H1 (cell line): ENCODE measurements at regions not wholly inside any gene's neighbourhood (a gene's known extent, or its start where the extent isn't known, plus 50 kb on each side); places are given as distances from the start of the nearest gene placed in this dataset.

Source experiments
- CBX5 ChIP-seq: fragments of 300-800, 300-1000 bp; sonication (generic); IDR thresholded peaks from 2 replicates; pipeline ENCODE4 v1.7.1; 2016; ENCODE audit warnings: antibody characterized with exemption, low read length, low read depth
- SRF ChIP-seq: IDR thresholded peaks from 2 replicates; pipeline ENCODE4 v1.6.1; 2011; ENCODE audit warnings: mild to moderate bottlenecking, low read depth, low read length, moderate library complexity

DNA sequence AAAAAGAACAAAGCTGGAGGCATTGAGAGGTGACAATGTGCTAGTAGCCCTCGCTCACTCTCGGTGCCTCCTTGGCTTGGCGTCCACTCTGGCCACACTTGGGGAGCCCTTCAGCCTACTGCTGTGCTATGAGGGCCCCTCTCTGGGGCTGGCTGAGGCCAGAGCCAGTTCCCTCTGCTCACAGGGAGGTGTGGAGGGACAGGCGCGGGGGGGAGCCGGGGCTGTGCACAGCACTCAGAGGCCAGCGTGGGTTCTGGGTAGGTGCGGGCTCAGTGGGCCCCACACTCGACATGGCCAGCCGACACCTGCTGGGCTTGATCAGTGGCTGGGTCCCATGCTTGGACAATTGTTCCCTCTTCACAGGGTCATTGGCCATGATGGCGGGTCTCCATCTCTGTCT is 202.5 kb upstream of the GRAMD2B start (continued):
- TF ChIP-seq SRF (no peak), CBX5 (no peak)
